ENCODE measurements at regions not wholly inside any gene's neighbourhood (a gene's known extent, or its start where the extent isn't known, plus 50 kb on each side); places are given as distances from the start of the nearest gene placed in this dataset.

GRCh38 chr3:177561769-177562392, 364.6 kb upstream of the TBL1XR1 start:
- H3K9me3 ChIP-seq (ENCODE audit: control insufficient read depth, insufficient read depth, low read length) = no peaks in the 10 kb centered on the region
- H3K4me1 ChIP-seq (ENCODE audit: control insufficient read depth, low read length) = no peaks in the 10 kb centered on the region
- no peaks in the 10 kb centered on the region for H3K27me3 ChIP-seq (ENCODE audit: control insufficient read depth, low read length)
- no peaks in the 10 kb centered on the region for H3F3A ChIP-seq (ENCODE audit: control insufficient read depth, insufficient read depth)
- H3K79me2 ChIP-seq (ENCODE audit: control insufficient read depth, low read length) = no peaks in the 10 kb centered on the region
- TF ChIP-seq EZH2phosphoT487 (IDR thresholded peaks at IDR 0.05; ENCODE audit: borderline replicate concordance, low read length) (no peak), CTCF (IDR thresholded peaks at IDR 0.05; ENCODE audit: low read depth, low read length, poor library complexity, severe bottlenecking) (no peak)
- H3K36me3 ChIP-seq (ENCODE audit: control insufficient read depth, low read length) = no peaks in the 10 kb centered on the region
- H3K9me2 ChIP-seq (replicated peaks; ENCODE audit: control insufficient read depth, low read length) = no peaks in the 10 kb centered on the region
- H3K4me3 ChIP-seq (ENCODE audit: low read length) = no peak overlapping the region
- no peak overlapping the region for H3K4me2 ChIP-seq (ENCODE audit: low read length)
- no peak overlapping the region for H3K27ac ChIP-seq (ENCODE audit: low read depth, low read length)
- no peaks in the 10 kb centered on the region for H4K20me1 ChIP-seq (ENCODE audit: control insufficient read depth, insufficient read depth, low read depth, low read length)

GRCh38 chr3:177563243-177563780, 366.0 kb upstream of the TBL1XR1 start:
- H3F3A ChIP-seq (ENCODE audit: control insufficient read depth, insufficient read depth) = no peaks in the 10 kb centered on the region
- TF ChIP-seq EZH2phosphoT487 (IDR thresholded peaks at IDR 0.05; ENCODE audit: borderline replicate concordance, low read length) (no peak), CTCF (IDR thresholded peaks at IDR 0.05; ENCODE audit: low read depth, low read length, poor library complexity, severe bottlenecking) (no peak)
- H3K27me3 ChIP-seq (ENCODE audit: control insufficient read depth, low read length) = no peaks in the 10 kb centered on the region
- no peak overlapping the region for H3K4me2 ChIP-seq (ENCODE audit: low read length)
- no peaks in the 10 kb centered on the region for H3K9me2 ChIP-seq (replicated peaks; ENCODE audit: control insufficient read depth, low read length)
- no peaks in the 10 kb centered on the region for H3K79me2 ChIP-seq (ENCODE audit: control insufficient read depth, low read length)
- no peaks in the 10 kb centered on the region for H3K4me1 ChIP-seq (ENCODE audit: control insufficient read depth, low read length)
- no peak overlapping the region for H3K27ac ChIP-seq (ENCODE audit: low read depth, low read length)
- no peaks in the 10 kb centered on the region for H3K9me3 ChIP-seq (ENCODE audit: control insufficient read depth, insufficient read depth, low read length)
- no peak overlapping the region for H3K4me3 ChIP-seq (ENCODE audit: low read length)
- H3K36me3 ChIP-seq (ENCODE audit: control insufficient read depth, low read length) = no peaks in the 10 kb centered on the region
- no peaks in the 10 kb centered on the region for H4K20me1 ChIP-seq (ENCODE audit: control insufficient read depth, insufficient read depth, low read depth, low read length)

GRCh38 chr3:177563792-177564191, 366.5 kb upstream of the TBL1XR1 start:
- Histone ChIP-seq H3K27me3 (ENCODE audit: control insufficient read depth, low read length) (no peaks in the 10 kb centered on the region), H3K4me1 (ENCODE audit: control insufficient read depth, low read length) (no peaks in the 10 kb centered on the region), H3K4me3 (ENCODE audit: low read length) (no peak overlapping the region), H3K79me2 (ENCODE audit: control insufficient read depth, low read length) (no peaks in the 10 kb centered on the region), H3K9me3 (ENCODE audit: control insufficient read depth, insufficient read depth, low read length) (no peaks in the 10 kb centered on the region), H3F3A (ENCODE audit: control insufficient read depth, insufficient read depth) (no peaks in the 10 kb centered on the region), H3K4me2 (ENCODE audit: low read length) (no peak overlapping the region), H3K36me3 (ENCODE audit: control insufficient read depth, low read length) (no peaks in the 10 kb centered on the region), H3K9me2 (replicated peaks; ENCODE audit: control insufficient read depth, low read length) (no peaks in the 10 kb centered on the region), H4K20me1 (ENCODE audit: control insufficient read depth, insufficient read depth, low read depth, low read length) (no peaks in the 10 kb centered on the region), H3K27ac (ENCODE audit: low read depth, low read length) (no peak overlapping the region)
- no peak for TF ChIP-seq CTCF (IDR thresholded peaks at IDR 0.05; ENCODE audit: low read depth, low read length, poor library complexity, severe bottlenecking)
- no peak for TF ChIP-seq EZH2phosphoT487 (IDR thresholded peaks at IDR 0.05; ENCODE audit: borderline replicate concordance, low read length)
